Neuronal stem cell (in vitro differentiated cells): ENCODE measurements at regions not wholly inside any gene's neighbourhood (a gene's known extent, or its start where the extent isn't known, plus 50 kb on each side); places are given as distances from the start of the nearest gene placed in this dataset.

Experiments used
- DNase-seq: peaks from one replicate; pipeline ENCODE4 v3.0.0-alpha.2; 2013; ENCODE audit warnings: low spot score
- H2AFZ ChIP-seq: one replicate; pipeline ENCODE4 v1.6.1; 2013; ENCODE audit warnings: mild to moderate bottlenecking, low read length, inconsistent platforms
- H2AK5ac ChIP-seq: 2 replicates; pipeline ENCODE4 v1.6.1; 2013; ENCODE audit warnings: low read depth, mild to moderate bottlenecking, inconsistent platforms, low read length, moderate library complexity, mixed read lengths
- H2BK120ac ChIP-seq: 2 replicates; pipeline ENCODE4 v1.6.1; 2013; ENCODE audit warnings: low read depth, mild to moderate bottlenecking, inconsistent platforms, low read length, moderate library complexity, mixed read lengths
- H2BK12ac ChIP-seq: one replicate; pipeline ENCODE4 v1.6.1; 2013; ENCODE audit warnings: low read length, inconsistent platforms
- H2BK15ac ChIP-seq: 2 replicates; pipeline ENCODE4 v1.6.1; 2013; ENCODE audit warnings: mild to moderate bottlenecking, low read length, inconsistent platforms, mixed read lengths
- H2BK5ac ChIP-seq: one replicate; pipeline ENCODE4 v1.6.1; 2013; ENCODE audit warnings: inconsistent platforms, mild to moderate bottlenecking, low read length, moderate library complexity
- H3K14ac ChIP-seq: one replicate; pipeline ENCODE4 v1.6.1; 2013; ENCODE audit warnings: low read length, inconsistent platforms
- H3K18ac ChIP-seq: 2 replicates; pipeline ENCODE4 v1.6.1; 2013; ENCODE audit warnings: low read length, inconsistent platforms
- H3K23ac ChIP-seq: 2 replicates; pipeline ENCODE4 v1.6.1; 2013; ENCODE audit warnings: low read depth, mild to moderate bottlenecking, mixed read lengths, low read length, inconsistent platforms; ENCODE audit not compliant: poor library complexity
- H3K27ac ChIP-seq: replicated peaks from 3 replicates; pipeline ENCODE4 v1.5.1; 2013; ENCODE audit warnings: low read length, inconsistent platforms
- H3K27me3 ChIP-seq, 3 experiments: 2 replicates each; pipeline ENCODE4 v1.6.1; 2013; ENCODE audit warnings: low read length in 3 of 3, mild to moderate bottlenecking in 2 of 3, inconsistent platforms in 1 of 3, low read depth in 1 of 3, mixed read lengths in 1 of 3, moderate library complexity in 1 of 3; ENCODE audit not compliant: control insufficient read depth in 3 of 3, insufficient read depth in 3 of 3
- H3K36me3 ChIP-seq, 2 donors: replicated peaks in 1 of 2; 2 replicates each; pipeline ENCODE4 v1.6.1; 2013; ENCODE audit warnings: low read length in 2 of 2; ENCODE audit not compliant: control insufficient read depth in 2 of 2, insufficient read depth in 2 of 2
- H3K4ac ChIP-seq: 2 replicates; pipeline ENCODE4 v1.6.1; 2013; ENCODE audit warnings: inconsistent platforms, mild to moderate bottlenecking, low read length, moderate library complexity
- H3K4me1 ChIP-seq, 2 donors: 1 replicate in 1 of 2; 2 replicates in 1 of 2; pipeline ENCODE4 v1.6.1; 2013; ENCODE audit warnings: low read length in 2 of 2, low read depth in 1 of 2; ENCODE audit not compliant: control insufficient read depth in 2 of 2, insufficient read depth in 1 of 2
- H3K4me2 ChIP-seq: one replicate; pipeline ENCODE4 v1.6.1; 2013; ENCODE audit warnings: mild to moderate bottlenecking, low read length, inconsistent platforms; ENCODE audit not compliant: insufficient read depth, poor library complexity, severe bottlenecking
- H3K4me3 ChIP-seq, 2 donors: 2 replicates each; pipeline ENCODE4 v1.5.1; 2013; ENCODE audit warnings: low read length in 2 of 2, mild to moderate bottlenecking in 2 of 2, inconsistent platforms in 1 of 2, moderate library complexity in 1 of 2
- H3K79me1 ChIP-seq: one replicate; pipeline ENCODE4 v1.6.1; 2013; ENCODE audit warnings: low read depth, mild to moderate bottlenecking, inconsistent platforms, low read length, moderate library complexity
- H3K9ac ChIP-seq: one replicate; pipeline ENCODE4 v1.6.1; 2013; ENCODE audit warnings: mild to moderate bottlenecking, low read depth, low read length, inconsistent platforms; ENCODE audit not compliant: poor library complexity
- H3K9me3 ChIP-seq, 2 donors: replicated peaks in 1 of 2; 2 replicates each; pipeline versions ENCODE3 to v1.6.1; 2013; ENCODE audit warnings: low read length in 2 of 2, mild to moderate bottlenecking in 2 of 2, inconsistent platforms in 1 of 2, low read depth in 1 of 2, mixed read lengths in 1 of 2, moderate library complexity in 1 of 2; ENCODE audit not compliant: control insufficient read depth in 2 of 2, insufficient read depth in 1 of 2
- H4K8ac ChIP-seq: one replicate; pipeline ENCODE4 v1.6.1; 2013; ENCODE audit warnings: low read depth, mild to moderate bottlenecking, inconsistent platforms, low read length, moderate library complexity
- H4K91ac ChIP-seq: one replicate; pipeline ENCODE4 v1.6.1; 2013; ENCODE audit warnings: low read length, low read depth, mild to moderate bottlenecking, inconsistent platforms; ENCODE audit not compliant: poor library complexity
- WGBS, 2 donors: extraction: QIAGEN DNeasy Blood & Tissue Kit; methylation state at CpG; one replicate each; pipeline ENCODE4 v1.1.7; 2013; ENCODE audit warnings: missing lambda C conversion rate in 2 of 2, mixed read lengths in 1 of 2; ENCODE audit not compliant: insufficient read length in 2 of 2, insufficient replicate concordance in 1 of 2; ENCODE audit errors: extremely low coverage in 2 of 2; 5-methylcytosine and 5-hydroxymethylcytosine counted together

DNA sequence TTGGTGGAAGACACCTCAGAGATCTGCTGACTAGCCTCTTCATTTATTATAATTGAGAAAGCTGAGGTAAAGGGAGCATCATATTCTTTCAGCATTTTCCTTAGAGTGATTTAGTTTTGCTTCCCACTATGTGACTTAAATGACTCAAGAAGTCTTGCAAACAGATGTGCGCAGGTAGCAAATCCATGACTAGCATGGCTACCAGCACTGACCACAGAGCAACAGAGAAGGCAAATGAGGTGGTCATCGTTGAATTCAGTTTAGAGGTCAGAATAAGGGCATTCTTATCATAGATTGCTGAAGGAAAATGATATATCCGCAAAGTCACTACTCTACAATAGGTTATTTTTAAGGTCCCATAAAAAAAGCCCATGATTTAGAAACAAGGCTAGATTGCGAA is 162.2 kb downstream of the PIK3R1 start:
- H3K4me3 ChIP-seq, result no peak overlapping the region
- H2BK12ac ChIP-seq, result no peak overlapping the region
- no peak overlapping the region for H2BK15ac ChIP-seq
- DNase-seq, result no peak
- H3K4ac ChIP-seq, result no peak overlapping the region
- no peak overlapping the region for H4K8ac ChIP-seq
- peaks cover 3% of the 10 kb centered on the region in 2 donors for H3K4me1 ChIP-seq
- no peak overlapping the region for H2BK5ac ChIP-seq
- H3K36me3 ChIP-seq, result no peaks in the 10 kb centered on the region
- no peak overlapping the region for H4K91ac ChIP-seq
- no peak overlapping the region for H3K27ac ChIP-seq
- no peaks in the 10 kb centered on the region for H3K27me3 ChIP-seq
- WGBS, 2 donors, result no CpG with 5 or more reads among the region's 4 CpGs
- no peaks in the 10 kb centered on the region for H3K9me3 ChIP-seq
- no peaks in the 10 kb centered on the region for H3K79me1 ChIP-seq
- no peak overlapping the region for H3K4me2 ChIP-seq
- no peak overlapping the region for H2AK5ac ChIP-seq
- H3K18ac ChIP-seq, result no peak overlapping the region
- H3K23ac ChIP-seq, result no peak overlapping the region
- no peak overlapping the region for H3K14ac ChIP-seq
- H2BK120ac ChIP-seq, result no peak overlapping the region
- H2AFZ ChIP-seq, result no peak overlapping the region
- no peak overlapping the region for H3K9ac ChIP-seq

GRCh38 chr5:68378204-68378820 is 162.8 kb downstream of the PIK3R1 start:
- Histone ChIP-seq H3K79me1 (no peaks in the 10 kb centered on the region), H2BK15ac (no peak overlapping the region), H3K27ac (no peak overlapping the region), H2AFZ (peak overlapping the region; percentile 30), H3K9ac (no peak overlapping the region), H3K4me3 (no peak overlapping the region), H3K4me1 (peaks cover 3% of the 10 kb centered on the region in 2 donors), H3K23ac (no peak overlapping the region), H2BK5ac (no peak overlapping the region), H3K18ac (no peak overlapping the region), H2BK12ac (no peak overlapping the region), H4K8ac (no peak overlapping the region), H3K36me3 (no peaks in the 10 kb centered on the region), H2BK120ac (no peak overlapping the region), H3K4me2 (no peak overlapping the region), H3K4ac (no peak overlapping the region), H3K9me3 (no peaks in the 10 kb centered on the region), H4K91ac (no peak overlapping the region), H3K27me3 (no peaks in the 10 kb centered on the region), H3K14ac (no peak overlapping the region), H2AK5ac (no peak overlapping the region)
- no peak for DNase-seq
- WGBS, 2 donors, result no CpG with 5 or more reads among the region's 3 CpGs

DNA sequence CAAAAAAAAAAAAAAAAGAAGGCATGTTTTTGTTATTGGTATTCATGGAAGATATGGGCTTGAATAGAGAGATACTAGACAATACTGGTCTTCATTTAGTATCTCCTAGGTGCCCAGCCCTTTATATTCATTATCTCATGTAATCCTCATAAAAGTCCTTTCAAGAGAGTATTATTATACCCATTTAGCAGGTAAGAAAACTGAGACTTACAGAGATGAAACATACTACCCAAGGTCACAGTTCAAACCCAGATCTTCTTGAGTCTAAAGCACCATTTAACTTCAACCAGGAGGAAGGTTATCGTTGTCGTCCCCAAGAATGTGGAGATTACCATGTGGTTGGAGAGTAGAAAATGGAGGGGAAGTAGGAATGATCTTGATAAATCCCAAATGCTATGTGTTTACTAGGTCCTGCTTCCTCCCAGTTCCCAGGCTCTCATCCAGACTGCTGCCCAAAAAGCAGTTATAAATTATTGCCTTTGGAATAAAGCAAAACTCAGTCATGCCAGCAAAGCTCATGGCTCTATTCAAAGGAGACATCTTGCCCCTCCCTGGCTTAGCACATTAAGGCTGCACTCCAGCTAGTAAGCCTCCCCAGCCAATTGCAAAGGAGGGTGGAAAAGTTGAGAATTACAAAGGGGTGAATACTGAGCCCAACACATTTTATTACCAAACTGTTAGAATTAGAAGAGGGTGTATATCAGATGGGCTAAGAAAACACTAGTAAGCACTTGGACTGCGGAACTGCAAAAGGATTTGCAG is 163.9 kb downstream of the PIK3R1 start:
- H3K4me3 ChIP-seq, result no peak overlapping the region
- no CpG with 5 or more reads among the region's 3 CpGs for WGBS, 2 donors
- H4K8ac ChIP-seq, result no peak overlapping the region
- no peaks in the 10 kb centered on the region for H3K36me3 ChIP-seq
- no peak overlapping the region for H3K18ac ChIP-seq
- no peak overlapping the region for H4K91ac ChIP-seq
- H3K27me3 ChIP-seq, result no peaks in the 10 kb centered on the region
- H3K14ac ChIP-seq, result no peak overlapping the region
- H3K27ac ChIP-seq, result no peak overlapping the region
- H3K4me1 ChIP-seq, result peaks cover 3% of the 10 kb centered on the region in 2 donors
- H3K4me2 ChIP-seq, result no peak overlapping the region
- H2BK120ac ChIP-seq, result no peak overlapping the region
- H2BK5ac ChIP-seq, result no peak overlapping the region
- H2AFZ ChIP-seq, result no peak overlapping the region
- H3K23ac ChIP-seq, result no peak overlapping the region
- H3K9ac ChIP-seq, result no peak overlapping the region
- no peaks in the 10 kb centered on the region for H3K9me3 ChIP-seq
- H2AK5ac ChIP-seq, result no peak overlapping the region
- no peak overlapping the region for H2BK15ac ChIP-seq
- no peak for DNase-seq
- H2BK12ac ChIP-seq, result no peak overlapping the region
- H3K79me1 ChIP-seq, result no peaks in the 10 kb centered on the region
- no peak overlapping the region for H3K4ac ChIP-seq

DNA sequence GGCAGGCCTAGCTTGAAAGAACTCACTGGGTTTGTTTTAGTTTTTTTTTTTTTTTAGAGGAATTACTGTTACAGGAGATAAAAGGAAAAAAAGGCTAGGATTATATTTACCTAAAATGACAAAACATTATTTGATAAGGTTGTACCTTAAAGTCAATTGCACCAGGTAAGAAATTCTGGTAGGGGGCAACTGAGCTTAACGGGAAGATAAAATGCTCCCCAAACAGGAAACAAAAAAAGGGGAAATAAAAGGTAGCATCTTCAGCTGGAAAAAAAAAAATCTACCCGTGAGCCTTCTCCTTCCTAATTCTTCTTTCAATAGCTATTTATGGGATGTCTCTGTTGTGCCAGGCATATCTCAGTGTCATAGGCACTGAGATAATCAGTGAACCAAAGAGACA is 164.5 kb downstream of the PIK3R1 start:
- peaks cover 3% of the 10 kb centered on the region in 2 donors for H3K4me1 ChIP-seq
- H3K36me3 ChIP-seq, result no peaks in the 10 kb centered on the region
- H2BK120ac ChIP-seq, result no peak overlapping the region
- H3K14ac ChIP-seq, result no peak overlapping the region
- no peak overlapping the region for H3K4ac ChIP-seq
- H3K9me3 ChIP-seq, result no peaks in the 10 kb centered on the region
- H2BK15ac ChIP-seq, result no peak overlapping the region
- H3K23ac ChIP-seq, result no peak overlapping the region
- no peaks in the 10 kb centered on the region for H3K79me1 ChIP-seq
- no peak overlapping the region for H2AFZ ChIP-seq
- no peak overlapping the region for H2BK12ac ChIP-seq
- H3K9ac ChIP-seq, result no peak overlapping the region
- WGBS, 2 donors, result no CpG with 5 or more reads among the region's 2 CpGs
- H3K4me3 ChIP-seq, result no peak overlapping the region
- H4K8ac ChIP-seq, result no peak overlapping the region
- H3K27ac ChIP-seq, result no peak overlapping the region
- H2BK5ac ChIP-seq, result no peak overlapping the region
- no peak overlapping the region for H3K18ac ChIP-seq
- no peak overlapping the region for H3K4me2 ChIP-seq
- no peak for DNase-seq
- no peak overlapping the region for H4K91ac ChIP-seq
- no peak overlapping the region for H2AK5ac ChIP-seq
- H3K27me3 ChIP-seq, result no peaks in the 10 kb centered on the region
